GM12878 (cell line): ENCODE measurements at regions not wholly inside any gene's neighbourhood (a gene's known extent, or its start where the extent isn't known, plus 50 kb on each side); places are given as distances from the start of the nearest gene placed in this dataset.

ENCODE experiments used
- ATAC-seq: fragments of 200-7000 bp; cut with Tn5 transposase; 3 replicates; pipeline ENCODE4 v1.9.1; 2020; ENCODE audit warnings: mild to moderate bottlenecking, moderate library complexity
- BruUV-seq: library from RNA; stranded (reverse); fragments of 400-500 nt; replicated peaks from 2 replicates; lab custom pipeline; 2021; lab: Mats Ljungman, UMichigan
- CTCF ChIA-PET: fragments of 300-600 bp; sonication (Branson Sonifier 250); formaldehyde crosslinking; extraction: SDS; loops from one replicate; lab custom pipeline; 2021; ENCODE audit warnings: inconsistent platforms; lab: Yijun Ruan, JAX
- POLR2A ChIA-PET: fragments of 350-600 bp; formaldehyde crosslinking; extraction: SDS; loops from one replicate; lab custom pipeline; 2021; ENCODE audit warnings: inconsistent platforms; lab: Charles Lee
- RAD21 ChIA-PET: fragments of 300-600 bp; sonication (Branson Sonifier 250); formaldehyde crosslinking; loops from one replicate; lab custom pipeline; 2023; ENCODE audit warnings: antibody characterized with exemption; ENCODE audit not compliant: unreplicated experiment; lab: Charles Lee
- SMC1A ChIA-PET: fragments of 300-600 bp; sonication (Branson Sonifier 250); formaldehyde crosslinking; loops from one replicate; lab custom pipeline; 2023; ENCODE audit not compliant: unreplicated experiment, uncharacterized antibody; lab: Charles Lee
- DNase-seq: peaks from one replicate; pipeline ENCODE4 v3.0.0-alpha.2; 2011; ENCODE audit warnings: low read depth, low spot score
- FAIRE-seq: peaks from 3 replicates; lab custom pipeline; 2011; peaks lifted over from hg19 to GRCh38; lab: Jason Lieb, UNC
- H2AFZ ChIP-seq: 2 replicates; pipeline ENCODE4 v1.6.0; 2011; ENCODE audit warnings: low read depth, low read length, control low read depth; ENCODE audit not compliant: control insufficient read depth
- H3K27ac ChIP-seq: 2 replicates; pipeline ENCODE4 v1.5.1; 2011; ENCODE audit warnings: control low read depth; ENCODE audit not compliant: control insufficient read depth, insufficient read depth
- H3K27me3 ChIP-seq, 2 experiments: replicated peaks in 1 of 2; 2 replicates each; pipeline versions ENCODE4 v1.6.0 to v1.6.1; 2011; ENCODE audit warnings: low read length in 1 of 2; ENCODE audit not compliant: control insufficient read depth in 2 of 2, insufficient read depth in 2 of 2
- H3K36me3 ChIP-seq, 2 experiments: 2 replicates each; pipeline ENCODE4 v1.5.1; 2011; ENCODE audit warnings: low read length in 1 of 2; ENCODE audit not compliant: control insufficient read depth in 2 of 2, insufficient read depth in 2 of 2
- H3K4me1 ChIP-seq: 2 replicates; pipeline ENCODE4 v1.6.1; 2011; ENCODE audit warnings: mild to moderate bottlenecking, low read length, moderate library complexity, mixed read lengths; ENCODE audit not compliant: control insufficient read depth, insufficient read depth
- H3K4me2 ChIP-seq: 2 replicates; pipeline ENCODE4 v1.6.0; 2011; ENCODE audit warnings: control low read depth; ENCODE audit not compliant: control insufficient read depth, insufficient read depth
- H3K4me3 ChIP-seq: fragments of 200-600 bp; sonication (generic); 2 replicates; pipeline ENCODE4 v1.5.1; 2016
- H3K79me2 ChIP-seq: 2 replicates; pipeline ENCODE4 v1.6.0; 2011; ENCODE audit warnings: low read length; ENCODE audit not compliant: control insufficient read depth, insufficient read depth
- H3K9ac ChIP-seq: 2 replicates; pipeline ENCODE4 v1.8.0; 2011; ENCODE audit warnings: low read length, control low read depth, mixed read lengths; ENCODE audit not compliant: control insufficient read depth, insufficient read depth
- H3K9me3 ChIP-seq: replicated peaks from 3 replicates; pipeline ENCODE4 v1.5.1; 2011; ENCODE audit warnings: mild to moderate bottlenecking, low read length; ENCODE audit not compliant: control insufficient read depth, insufficient read depth
- H4K20me1 ChIP-seq: 2 replicates; pipeline ENCODE4 v1.6.0; 2011; ENCODE audit not compliant: control insufficient read depth, insufficient read depth
- BRCA1 ChIP-seq: IDR thresholded peaks from 2 replicates; pipeline ENCODE4 v1.6.1; 2011; ENCODE audit warnings: low read depth, low read length, improper control_type of control experiment
- ELK1 ChIP-seq: IDR thresholded peaks from 2 replicates; pipeline ENCODE4 v1.6.1; 2012; ENCODE audit warnings: low read depth, low read length, improper control_type of control experiment
- FOXM1 ChIP-seq: IDR thresholded peaks from 2 replicates; pipeline ENCODE4 v1.6.1; 2012; ENCODE audit warnings: low read depth, mild to moderate bottlenecking, inconsistent platforms, low read length, moderate library complexity
- LARP7 ChIP-seq: fragments of 450-650 bp; IDR thresholded peaks from 2 replicates; pipeline ENCODE4 v1.6.1; 2017; ENCODE audit warnings: mild to moderate bottlenecking
- NFXL1 ChIP-seq: fragments of 450-650 bp; IDR thresholded peaks from 2 replicates; pipeline ENCODE4 v1.6.1; 2017; ENCODE audit warnings: antibody characterized with exemption, mild to moderate bottlenecking, borderline replicate concordance
- NKRF ChIP-seq: fragments of 450-650 bp; conservative IDR thresholded peaks from 2 replicates; pipeline ENCODE4 v1.6.1; 2017; ENCODE audit warnings: mild to moderate bottlenecking, moderate library complexity
- NR2C1 ChIP-seq: fragments of 450-650 bp; IDR thresholded peaks from 2 replicates; pipeline ENCODE4 v1.6.1; 2017; ENCODE audit warnings: antibody characterized with exemption, mild to moderate bottlenecking, moderate library complexity
- PAX5 ChIP-seq: IDR thresholded peaks from 2 replicates; pipeline ENCODE4 v1.6.1; 2011; ENCODE audit warnings: low read depth, low read length, borderline replicate concordance
- PML ChIP-seq: IDR thresholded peaks from 2 replicates; pipeline ENCODE4 v1.6.1; 2012; ENCODE audit warnings: low read length, inconsistent platforms
- RAD21 ChIP-seq: IDR thresholded peaks from 2 replicates; pipeline ENCODE4 v1.6.1; 2011; ENCODE audit warnings: mild to moderate bottlenecking, low read depth, low read length, moderate library complexity; ENCODE audit not compliant: insufficient read depth
- SKIL ChIP-seq: fragments of 450-650 bp; IDR thresholded peaks from 2 replicates; pipeline ENCODE4 v1.6.1; 2017; ENCODE audit warnings: mild to moderate bottlenecking, low read depth, inconsistent platforms; ENCODE audit not compliant: poor library complexity, severe bottlenecking
- STAT1 ChIP-seq: fragments of 450-650 bp; conservative IDR thresholded peaks from 2 replicates; pipeline ENCODE4 v1.6.1; 2014; ENCODE audit warnings: antibody characterized with exemption, mild to moderate bottlenecking
- ZBED1 ChIP-seq: IDR thresholded peaks from 2 replicates; pipeline ENCODE4 v1.6.1; 2016; ENCODE audit warnings: borderline replicate concordance
- WGBS: methylation state at CpG from one replicate; pipeline ENCODE4 v1.1.6; 2016; ENCODE audit warnings: low lambda C conversion rate; ENCODE audit not compliant: insufficient replicate concordance, insufficient coverage; ENCODE audit errors: missing lambda C conversion rate; 5-methylcytosine and 5-hydroxymethylcytosine counted together
- in situ Hi-C: fragments of 300-500 bp; cut with MboI; formaldehyde crosslinking; loops from 9 replicates; pipeline ENCODE4 v1.14.3; 2018; ENCODE audit warnings: mixed read lengths
- intact Hi-C: fragments of 100-400 bp; cut with micrococcal nuclease; formaldehyde crosslinking; loops from one replicate; pipeline ENCODE4 v1.14.2; 2022; ENCODE audit not compliant: unreplicated experiment
- TF ChIP-seq, protein P1 (sequence below): fragments of 450-650 bp; IDR thresholded peaks from 2 replicates; pipeline ENCODE4 v1.6.1; 2016; ENCODE audit warnings: mild to moderate bottlenecking
- TF ChIP-seq, protein P2 (sequence below): IDR thresholded peaks from 2 replicates; pipeline ENCODE4 v1.6.1; 2012; ENCODE audit warnings: low read depth, low read length, improper control_type of control experiment

DNA sequence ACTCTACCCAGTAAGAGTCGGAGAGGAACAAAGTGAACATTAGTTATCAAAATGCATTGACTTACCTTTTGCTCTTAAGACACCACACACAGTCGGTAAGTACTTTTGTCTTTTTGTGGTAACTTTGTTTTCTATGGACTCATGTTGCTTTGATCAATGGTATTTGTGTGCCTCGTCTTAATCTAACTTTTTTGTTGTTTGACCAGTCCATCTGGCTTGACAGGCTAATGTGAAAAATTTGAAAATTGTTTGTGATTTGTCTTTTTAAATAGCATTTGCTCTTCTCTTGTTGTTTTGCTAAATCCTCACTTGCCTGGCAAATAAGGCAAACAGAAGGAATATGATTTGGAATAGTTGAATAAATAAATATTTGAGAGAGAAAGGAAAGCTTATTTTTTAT is 71.4 kb upstream of the CHD1 start (continued):
- TF ChIP-seq FOXM1 (no peak), BRCA1 (no peak), PAX5 (no peak), RAD21 (no peak), NKRF (no peak), PML (no peak), ELK1 (no peak), STAT1 (no peak), NFXL1 (no peak)

GRCh38 chr5:98999631-99000030 is 70.8 kb upstream of the CHD1 start:
- whole genome bisulfite sequencing: 73% methylated on average over 4 of the region's 4 CpGs
- POLR2A ChIA-PET: no interaction called here
- Histone ChIP-seq H3K4me2 (no peak overlapping the region), H3K36me3 (no peaks in the 10 kb centered on the region), H3K9me3 (no peaks in the 10 kb centered on the region), H3K4me1 (no peaks in the 10 kb centered on the region), H3K4me3 (no peak overlapping the region), H3K27ac (no peak overlapping the region), H3K27me3 (no peaks in the 10 kb centered on the region), H3K9ac (no peak overlapping the region), H3K79me2 (no peaks in the 10 kb centered on the region), H4K20me1 (no peaks in the 10 kb centered on the region), H2AFZ (no peak overlapping the region)
- SMC1A ChIA-PET: no interaction called here
- ATAC-seq (no peak), DNase-seq (no peak), FAIRE-seq (no peak)
- in situ Hi-C loops: no loop called here
- intact Hi-C loops: no loop called here
- RAD21 ChIA-PET: no interaction called here
- BruUV-seq: no TSS peak
- CTCF ChIA-PET: no interaction called here
- TF ChIP-seq, protein P1, sequence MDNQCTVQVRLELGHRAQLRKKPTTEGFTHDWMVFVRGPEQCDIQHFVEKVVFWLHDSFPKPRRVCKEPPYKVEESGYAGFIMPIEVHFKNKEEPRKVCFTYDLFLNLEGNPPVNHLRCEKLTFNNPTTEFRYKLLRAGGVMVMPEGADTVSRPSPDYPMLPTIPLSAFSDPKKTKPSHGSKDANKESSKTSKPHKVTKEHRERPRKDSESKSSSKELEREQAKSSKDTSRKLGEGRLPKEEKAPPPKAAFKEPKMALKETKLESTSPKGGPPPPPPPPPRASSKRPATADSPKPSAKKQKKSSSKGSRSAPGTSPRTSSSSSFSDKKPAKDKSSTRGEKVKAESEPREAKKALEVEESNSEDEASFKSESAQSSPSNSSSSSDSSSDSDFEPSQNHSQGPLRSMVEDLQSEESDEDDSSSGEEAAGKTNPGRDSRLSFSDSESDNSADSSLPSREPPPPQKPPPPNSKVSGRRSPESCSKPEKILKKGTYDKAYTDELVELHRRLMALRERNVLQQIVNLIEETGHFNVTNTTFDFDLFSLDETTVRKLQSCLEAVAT: no peak
- TF ChIP-seq BRCA1 (no peak), SKIL (no peak), NR2C1 (no peak), LARP7 (no peak), ZBED1 (no peak)
- TF ChIP-seq, protein P2, sequence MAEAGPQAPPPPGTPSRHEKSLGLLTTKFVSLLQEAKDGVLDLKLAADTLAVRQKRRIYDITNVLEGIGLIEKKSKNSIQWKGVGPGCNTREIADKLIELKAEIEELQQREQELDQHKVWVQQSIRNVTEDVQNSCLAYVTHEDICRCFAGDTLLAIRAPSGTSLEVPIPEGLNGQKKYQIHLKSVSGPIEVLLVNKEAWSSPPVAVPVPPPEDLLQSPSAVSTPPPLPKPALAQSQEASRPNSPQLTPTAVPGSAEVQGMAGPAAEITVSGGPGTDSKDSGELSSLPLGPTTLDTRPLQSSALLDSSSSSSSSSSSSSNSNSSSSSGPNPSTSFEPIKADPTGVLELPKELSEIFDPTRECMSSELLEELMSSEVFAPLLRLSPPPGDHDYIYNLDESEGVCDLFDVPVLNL: no peak
